Colonic mucosa (tissue), 4 donors: ENCODE measurements at regions not wholly inside any gene's neighbourhood (a gene's known extent, or its start where the extent isn't known, plus 50 kb on each side); places are given as distances from the start of the nearest gene placed in this dataset.

ENCODE experiments used
- DNase-seq: peaks from one replicate; pipeline ENCODE4 v3.0.0-alpha.2; 2020
- H3K27ac ChIP-seq: fragments of 200-600 bp; one replicate; pipeline ENCODE4 v1.8.0; 2021
- H3K27me3 ChIP-seq: fragments of 200-600 bp; one replicate; pipeline ENCODE4 v1.8.0; 2021
- H3K36me3 ChIP-seq: fragments of 200-600 bp; one replicate; pipeline ENCODE4 v1.8.0; 2021
- H3K4me1 ChIP-seq: fragments of 200-600 bp; one replicate; pipeline ENCODE4 v1.8.0; 2021; ENCODE audit warnings: mild to moderate bottlenecking
- H3K4me3 ChIP-seq: fragments of 200-600 bp; one replicate; pipeline ENCODE4 v1.8.0; 2021
- H3K9ac ChIP-seq, 2 donors: one replicate each; pipeline ENCODE4 v1.7.0; 2013; ENCODE audit warnings: control low read depth in 2 of 2, low read depth in 2 of 2, low read length in 2 of 2
- H3K9me3 ChIP-seq: fragments of 200-600 bp; one replicate; pipeline ENCODE4 v1.8.0; 2021
- CTCF ChIP-seq: fragments of 200-600 bp; IDR thresholded peaks from one replicate; pipeline ENCODE4 v1.8.0; 2022; ENCODE audit warnings: antibody characterized with exemption, mild to moderate bottlenecking
- intact Hi-C: fragments of 100-400 bp; cut with DNase I; formaldehyde crosslinking; loops from one replicate; pipeline ENCODE4 v1.14.1; 2022
- donor health status: healthy.
- donor health status: DM: no; HTN: no; CAD: no.
- donor health status: DM: no; HTN: no; CAD: no.

- Histone ChIP-seq H3K27ac (no peak overlapping the region), H3K36me3 (no peaks in the 10 kb centered on the region), H3K27me3 (no peaks in the 10 kb centered on the region), H3K4me3 (no peak overlapping the region), H3K4me1 (no peaks in the 10 kb centered on the region), H3K9me3 (no peaks in the 10 kb centered on the region), H3K9ac (no peak overlapping the region)
- TF ChIP-seq CTCF: no peak
- intact Hi-C loops: no loop called here
- DNase-seq: no peak
These were observed 148.5 kb downstream of the SPP2 start for GRCh38 chr2:234198976-234199375.

- Histone ChIP-seq H3K36me3 (no peaks in the 10 kb centered on the region), H3K27ac (no peak overlapping the region), H3K4me1 (no peaks in the 10 kb centered on the region), H3K27me3 (no peaks in the 10 kb centered on the region), H3K4me3 (no peak overlapping the region), H3K9me3 (no peaks in the 10 kb centered on the region), H3K9ac (no peak overlapping the region)
- DNase-seq: no peak
- no peak for TF ChIP-seq CTCF
- intact Hi-C loops: no loop called here
These were observed 145.0 kb downstream of the SPP2 start for GRCh38 chr2:234195516-234195915.

- Histone ChIP-seq H3K4me3 (no peak overlapping the region), H3K27me3 (no peaks in the 10 kb centered on the region), H3K9ac (no peak overlapping the region), H3K9me3 (no peaks in the 10 kb centered on the region), H3K36me3 (no peaks in the 10 kb centered on the region), H3K4me1 (no peaks in the 10 kb centered on the region), H3K27ac (no peak overlapping the region)
- DNase-seq: no peak
- intact Hi-C loops: no loop called here
- TF ChIP-seq CTCF: no peak
These were observed 143.6 kb downstream of the SPP2 start for GRCh38 chr2:234193977-234194563.

- H3K9me3 ChIP-seq: no peaks in the 10 kb centered on the region
- no peaks in the 10 kb centered on the region for H3K27me3 ChIP-seq
- no peak overlapping the region for H3K4me3 ChIP-seq
- no peak overlapping the region for H3K9ac ChIP-seq
- TF ChIP-seq CTCF: no peak
- no peaks in the 10 kb centered on the region for H3K4me1 ChIP-seq
- H3K36me3 ChIP-seq: no peaks in the 10 kb centered on the region
- intact Hi-C loops: no loop called here
- DNase-seq: no peak
- H3K27ac ChIP-seq: no peak overlapping the region
These were observed 141.4 kb downstream of the SPP2 start for GRCh38 chr2:234191819-234192407.

- no peak for TF ChIP-seq CTCF
- Histone ChIP-seq H3K36me3 (no peaks in the 10 kb centered on the region), H3K9me3 (no peaks in the 10 kb centered on the region), H3K4me3 (no peak overlapping the region), H3K27ac (no peak overlapping the region), H3K27me3 (no peaks in the 10 kb centered on the region), H3K4me1 (no peaks in the 10 kb centered on the region), H3K9ac (no peak overlapping the region)
- DNase-seq: no peak
- intact Hi-C loops: no loop called here
These were observed 139.3 kb downstream of the SPP2 start for GRCh38 chr2:234189786-234190300.
